GM23248 (cell line): ENCODE measurements at regions not wholly inside any gene's neighbourhood (a gene's known extent, or its start where the extent isn't known, plus 50 kb on each side); places are given as distances from the start of the nearest gene placed in this dataset.

Experiments used
- DNase-seq: peaks from one replicate; pipeline ENCODE4 v3.0.0-alpha.2; 2015
- H2AFZ ChIP-seq: fragments of 200-600 bp; sonication (generic); 2 replicates; pipeline ENCODE4 v1.6.1; 2016; ENCODE audit warnings: antibody characterized with exemption
- H3F3A ChIP-seq: fragments of 200-600 bp; sonication (generic); 2 replicates; pipeline ENCODE4 v1.6.1; 2016; ENCODE audit warnings: mild to moderate bottlenecking, antibody characterized with exemption, mixed run types; ENCODE audit not compliant: insufficient read depth
- H3K27ac ChIP-seq: fragments of 200-600 bp; sonication (generic); 2 replicates; pipeline ENCODE4 v1.5.1; 2016; ENCODE audit warnings: mild to moderate bottlenecking
- H3K27me3 ChIP-seq: fragments of 200-600 bp; sonication (generic); replicated peaks from 2 replicates; pipeline ENCODE4 v1.6.1; 2016; ENCODE audit warnings: mild to moderate bottlenecking; ENCODE audit not compliant: insufficient read depth
- H3K36me3 ChIP-seq: fragments of 200-600 bp; sonication (generic); 2 replicates; pipeline ENCODE4 v1.6.1; 2016; ENCODE audit warnings: low read depth, mild to moderate bottlenecking
- H3K4me1 ChIP-seq: fragments of 200-600 bp; sonication (generic); 2 replicates; pipeline ENCODE4 v1.6.1; 2016; ENCODE audit warnings: mild to moderate bottlenecking; ENCODE audit not compliant: insufficient read depth
- H3K4me2 ChIP-seq: fragments of 200-600 bp; sonication (generic); one replicate; pipeline ENCODE4 v1.6.1; 2016; ENCODE audit warnings: mild to moderate bottlenecking; ENCODE audit not compliant: unreplicated experiment
- H3K4me3 ChIP-seq: fragments of 200-600 bp; sonication (generic); 2 replicates; pipeline ENCODE4 v1.5.1; 2016; ENCODE audit warnings: mild to moderate bottlenecking
- H3K79me2 ChIP-seq: fragments of 200-600 bp; sonication (generic); 2 replicates; pipeline ENCODE4 v1.6.1; 2016; ENCODE audit warnings: mild to moderate bottlenecking; ENCODE audit not compliant: insufficient read depth
- H3K9ac ChIP-seq: fragments of 200-600 bp; sonication (generic); 2 replicates; pipeline ENCODE4 v1.6.1; 2016; ENCODE audit warnings: mild to moderate bottlenecking
- H3K9me2 ChIP-seq: fragments of 200-600 bp; sonication (generic); 2 replicates; pipeline ENCODE4 v1.6.1; 2016; ENCODE audit warnings: mixed run types, mild to moderate bottlenecking, moderate library complexity; ENCODE audit not compliant: insufficient read depth
- H3K9me3 ChIP-seq: fragments of 200-600 bp; sonication (generic); one replicate; pipeline ENCODE4 v1.6.1; 2017; ENCODE audit warnings: low read depth
- H4K20me1 ChIP-seq: fragments of 200-600 bp; sonication (generic); 2 replicates; pipeline ENCODE4 v1.6.0; 2016; ENCODE audit not compliant: insufficient read depth
- EZH2 ChIP-seq: fragments of 200-600 bp; sonication (generic); IDR thresholded peaks from 2 replicates; pipeline ENCODE4 v1.6.1; 2018; ENCODE audit warnings: antibody characterized with exemption, mild to moderate bottlenecking; ENCODE audit not compliant: insufficient read depth, poor library complexity, severe bottlenecking
- EZH2phosphoT487 ChIP-seq: fragments of 200-600 bp; sonication (generic); IDR thresholded peaks from 2 replicates; pipeline ENCODE4 v1.6.1; 2018; ENCODE audit warnings: antibody characterized with exemption, moderate library complexity, mild to moderate bottlenecking, low read depth; ENCODE audit not compliant: insufficient read depth
- WGBS, 2 experiments: methylation state at CpG; one replicate each; pipeline ENCODE4 v1.1.6; 2015 to 2017; ENCODE audit warnings: low lambda C conversion rate in 2 of 2, low coverage in 1 of 2; ENCODE audit errors: missing lambda C conversion rate in 2 of 2; 5-methylcytosine and 5-hydroxymethylcytosine counted together
- in situ Hi-C: fragments of 300-500 bp; cut with MboI; formaldehyde crosslinking; loops from 2 replicates; pipeline ENCODE4 v1.15.0; 2020

GRCh38 chr18:38421872-38422615 is 856.4 kb upstream of the CELF4 start:
- H3K27ac ChIP-seq: no peak overlapping the region
- in situ Hi-C loops: no loop called here
- no peaks in the 10 kb centered on the region for H3K36me3 ChIP-seq
- no peaks in the 10 kb centered on the region for H3F3A ChIP-seq
- DNase-seq: no peak
- no peaks in the 10 kb centered on the region for H3K4me1 ChIP-seq
- H3K4me2 ChIP-seq: no peak overlapping the region
- H2AFZ ChIP-seq: no peak overlapping the region
- no peak overlapping the region for H3K9ac ChIP-seq
- TF ChIP-seq EZH2phosphoT487 (no peak), EZH2 (no peak)
- WGBS, 2 experiments: 25 to 27% methylated on average over 6 of the region's 6 CpGs
- H3K9me2 ChIP-seq: no peaks in the 10 kb centered on the region
- no peak overlapping the region for H3K4me3 ChIP-seq
- no peaks in the 10 kb centered on the region for H3K9me3 ChIP-seq
- no peaks in the 10 kb centered on the region for H3K79me2 ChIP-seq
- H4K20me1 ChIP-seq: no peaks in the 10 kb centered on the region
- H3K27me3 ChIP-seq: no peaks in the 10 kb centered on the region

GRCh38 chr18:38421021-38421420 is 855.4 kb upstream of the CELF4 start:
- 26 to 36% methylated on average over 10 of the region's 10 CpGs for WGBS, 2 experiments
- Histone ChIP-seq H3K4me1 (no peaks in the 10 kb centered on the region), H4K20me1 (no peaks in the 10 kb centered on the region), H3K4me3 (no peak overlapping the region), H3K9ac (no peak overlapping the region), H3K27ac (no peak overlapping the region), H2AFZ (no peak overlapping the region), H3K9me3 (no peaks in the 10 kb centered on the region), H3K27me3 (no peaks in the 10 kb centered on the region), H3K9me2 (no peaks in the 10 kb centered on the region), H3K79me2 (no peaks in the 10 kb centered on the region), H3F3A (no peaks in the 10 kb centered on the region), H3K4me2 (no peak overlapping the region), H3K36me3 (no peaks in the 10 kb centered on the region)
- no peak for DNase-seq
- TF ChIP-seq EZH2 (no peak), EZH2phosphoT487 (no peak)
- in situ Hi-C loops: no loop called here

GRCh38 chr18:38420611-38421010 is 855.0 kb upstream of the CELF4 start:
- no peak overlapping the region for H3K27ac ChIP-seq
- H3K9me3 ChIP-seq: no peaks in the 10 kb centered on the region
- no peak overlapping the region for H3K4me2 ChIP-seq
- H4K20me1 ChIP-seq: no peaks in the 10 kb centered on the region
- in situ Hi-C loops: no loop called here
- no peak overlapping the region for H3K9ac ChIP-seq
- H3K4me3 ChIP-seq: no peak overlapping the region
- WGBS, 2 experiments: 20 to 22% methylated on average over 3 of the region's 3 CpGs
- no peaks in the 10 kb centered on the region for H3F3A ChIP-seq
- no peaks in the 10 kb centered on the region for H3K4me1 ChIP-seq
- no peak overlapping the region for H2AFZ ChIP-seq
- no peaks in the 10 kb centered on the region for H3K79me2 ChIP-seq
- H3K36me3 ChIP-seq: no peaks in the 10 kb centered on the region
- no peaks in the 10 kb centered on the region for H3K27me3 ChIP-seq
- TF ChIP-seq EZH2phosphoT487: no peak
- TF ChIP-seq EZH2: no peak
- DNase-seq: no peak
- H3K9me2 ChIP-seq: no peaks in the 10 kb centered on the region

GRCh38 chr18:38415811-38416210 is 850.2 kb upstream of the CELF4 start:
- H3K36me3 ChIP-seq: no peaks in the 10 kb centered on the region
- no peaks in the 10 kb centered on the region for H3K9me3 ChIP-seq
- H3K27me3 ChIP-seq: no peaks in the 10 kb centered on the region
- in situ Hi-C loops: no loop called here
- H3K9ac ChIP-seq: no peak overlapping the region
- WGBS, 2 experiments: 21 to 22% methylated on average over 4 of the region's 4 CpGs
- TF ChIP-seq EZH2 (no peak), EZH2phosphoT487 (no peak)
- no peaks in the 10 kb centered on the region for H3K9me2 ChIP-seq
- no peaks in the 10 kb centered on the region for H4K20me1 ChIP-seq
- H3K4me3 ChIP-seq: no peak overlapping the region
- H3K79me2 ChIP-seq: no peaks in the 10 kb centered on the region
- no peak overlapping the region for H2AFZ ChIP-seq
- H3F3A ChIP-seq: no peaks in the 10 kb centered on the region
- DNase-seq: no peak
- no peak overlapping the region for H3K4me2 ChIP-seq
- no peaks in the 10 kb centered on the region for H3K4me1 ChIP-seq
- no peak overlapping the region for H3K27ac ChIP-seq

- no peak for DNase-seq
- in situ Hi-C loops: no loop called here
- Histone ChIP-seq H3K9me3 (no peaks in the 10 kb centered on the region), H3K9ac (no peak overlapping the region), H3K79me2 (no peaks in the 10 kb centered on the region), H2AFZ (no peak overlapping the region), H3K4me2 (no peak overlapping the region), H3K4me1 (no peaks in the 10 kb centered on the region), H3K4me3 (no peak overlapping the region), H3K27ac (no peak overlapping the region), H3K27me3 (no peaks in the 10 kb centered on the region), H3F3A (no peaks in the 10 kb centered on the region), H3K36me3 (no peaks in the 10 kb centered on the region), H4K20me1 (no peaks in the 10 kb centered on the region), H3K9me2 (no peaks in the 10 kb centered on the region)
- WGBS, 2 experiments: 5 to 18% methylated on average over 2 of the region's 2 CpGs
- no peak for TF ChIP-seq EZH2
- TF ChIP-seq EZH2phosphoT487: no peak
Observed at GRCh38 chr18:38413193-38413592, 847.6 kb upstream of the CELF4 start.
